H9 (cell line): ENCODE measurements at regions not wholly inside any gene's neighbourhood (a gene's known extent, or its start where the extent isn't known, plus 50 kb on each side); places are given as distances from the start of the nearest gene placed in this dataset.

Experiments
- DNase-seq: peaks from one replicate; pipeline ENCODE4 v3.0.0-alpha.2; 2017
- H2AFZ ChIP-seq: one replicate; pipeline ENCODE4 v1.6.1; 2013; ENCODE audit warnings: mild to moderate bottlenecking, low read length, control low read depth, moderate library complexity
- H2AK5ac ChIP-seq: 2 replicates; pipeline ENCODE4 v1.6.1; 2013; ENCODE audit warnings: low read length, control low read depth, mixed read lengths; ENCODE audit not compliant: insufficient read length
- H2BK120ac ChIP-seq: one replicate; pipeline ENCODE4 v1.6.1; 2013; ENCODE audit warnings: low read depth, mild to moderate bottlenecking, low read length, control low read depth, inconsistent platforms; ENCODE audit not compliant: poor library complexity, severe bottlenecking
- H2BK12ac ChIP-seq: 2 replicates; pipeline ENCODE4 v1.6.1; 2013; ENCODE audit warnings: low read length, control low read depth, mixed read lengths, low read depth; ENCODE audit not compliant: insufficient read length
- H2BK15ac ChIP-seq: 2 replicates; pipeline ENCODE4 v1.6.1; 2013; ENCODE audit warnings: low read depth, low read length, control low read depth
- H2BK20ac ChIP-seq: one replicate; pipeline ENCODE4 v1.6.1; 2013; ENCODE audit warnings: low read depth, mild to moderate bottlenecking, low read length, control low read depth, inconsistent platforms; ENCODE audit not compliant: poor library complexity, severe bottlenecking
- H2BK5ac ChIP-seq: 2 replicates; pipeline ENCODE4 v1.6.1; 2013; ENCODE audit warnings: low read length, control low read depth, mixed read lengths; ENCODE audit not compliant: insufficient read length
- H3K14ac ChIP-seq: 2 replicates; pipeline ENCODE4 v1.6.1; 2013; ENCODE audit warnings: low read length, control low read depth; ENCODE audit not compliant: insufficient read depth
- H3K18ac ChIP-seq: 2 replicates; pipeline ENCODE4 v1.6.1; 2013; ENCODE audit warnings: low read depth, mild to moderate bottlenecking, mixed read lengths, low read length, control low read depth; ENCODE audit not compliant: insufficient read length
- H3K23ac ChIP-seq: 2 replicates; pipeline ENCODE4 v1.6.1; 2013; ENCODE audit warnings: low read length, control low read depth, mixed read lengths, low read depth; ENCODE audit not compliant: insufficient read length
- H3K23me2 ChIP-seq: 2 replicates; pipeline ENCODE4 v1.6.1; 2013; ENCODE audit warnings: low read depth, mild to moderate bottlenecking, mixed read lengths, low read length, control low read depth; ENCODE audit not compliant: insufficient read length, poor library complexity, severe bottlenecking
- H3K27ac ChIP-seq: 2 replicates; pipeline ENCODE4 v1.5.1; 2013; ENCODE audit warnings: low read length, control low read depth, mixed read lengths, low read depth; ENCODE audit not compliant: insufficient read length
- H3K27me3 ChIP-seq: 2 replicates; pipeline ENCODE4 v1.6.1; 2013; ENCODE audit warnings: low read length, control low read depth, inconsistent platforms; ENCODE audit not compliant: insufficient read depth
- H3K4ac ChIP-seq: 2 replicates; pipeline ENCODE4 v1.6.1; 2013; ENCODE audit warnings: low read depth, mild to moderate bottlenecking, control low read depth, inconsistent platforms, low read length, moderate library complexity
- H3K4me1 ChIP-seq: 2 replicates; pipeline ENCODE4 v1.6.1; 2013; ENCODE audit warnings: low read length, control low read depth, inconsistent platforms; ENCODE audit not compliant: insufficient read depth
- H3K4me2 ChIP-seq: 2 replicates; pipeline ENCODE4 v1.6.1; 2013; ENCODE audit warnings: low read length, control low read depth, mixed read lengths; ENCODE audit not compliant: insufficient read length, insufficient read depth
- H3K56ac ChIP-seq: 2 replicates; pipeline ENCODE4 v1.6.1; 2013; ENCODE audit warnings: low read depth, mild to moderate bottlenecking, mixed read lengths, low read length, control low read depth; ENCODE audit not compliant: insufficient read length
- H3K79me1 ChIP-seq: 2 replicates; pipeline ENCODE4 v1.6.1; 2013; ENCODE audit warnings: low read depth, mild to moderate bottlenecking, moderate library complexity, low read length, control low read depth, inconsistent platforms; ENCODE audit not compliant: insufficient read depth, poor library complexity, severe bottlenecking
- H3K79me2 ChIP-seq: 2 replicates; pipeline ENCODE4 v1.6.1; 2013; ENCODE audit warnings: low read length, control low read depth, inconsistent platforms; ENCODE audit not compliant: insufficient read depth
- H3K9ac ChIP-seq: 2 replicates; pipeline ENCODE4 v1.6.1; 2013; ENCODE audit warnings: low read length, control low read depth, mixed read lengths; ENCODE audit not compliant: insufficient read length; ENCODE audit errors: extremely low read depth
- H3K9me3 ChIP-seq: one replicate; pipeline ENCODE4 v1.6.1; 2013; ENCODE audit warnings: low read depth, low read length, inconsistent platforms; ENCODE audit not compliant: control insufficient read depth
- H3T11ph ChIP-seq: one replicate; pipeline ENCODE4 v1.6.1; 2013; ENCODE audit warnings: mild to moderate bottlenecking, low read length, control low read depth, inconsistent platforms
- H4K20me1 ChIP-seq: one replicate; pipeline ENCODE4 v1.6.1; 2013; ENCODE audit not compliant: control insufficient read depth, insufficient read length, insufficient read depth
- H4K5ac ChIP-seq: 2 replicates; pipeline ENCODE4 v1.6.1; 2013; ENCODE audit warnings: low read depth, mild to moderate bottlenecking, mixed read lengths, low read length, control low read depth; ENCODE audit not compliant: insufficient read length
- H4K8ac ChIP-seq: replicated peaks from 2 replicates; pipeline ENCODE4 v1.6.1; 2013; ENCODE audit warnings: low read length, control low read depth, mixed read lengths, low read depth; ENCODE audit not compliant: insufficient read length
- H4K91ac ChIP-seq: 2 replicates; pipeline ENCODE4 v1.6.1; 2013; ENCODE audit warnings: low read depth, mild to moderate bottlenecking, moderate library complexity, mixed read lengths, low read length, control low read depth; ENCODE audit not compliant: insufficient read length
- H3K27ac Mint-ChIP-seq, 3 experiments: 2 replicates in 2 of 3; 3 replicates in 1 of 3; pipeline ENCODE4 v1.8.0; 2020 to 2021; ENCODE audit warnings: mixed read lengths in 3 of 3, mild to moderate bottlenecking in 1 of 3, moderate library complexity in 1 of 3
- H3K27me3 Mint-ChIP-seq: 2 replicates; pipeline ENCODE4 v1.8.0; 2021; ENCODE audit warnings: low read depth, mild to moderate bottlenecking, moderate library complexity, mixed read lengths
- H3K36me3 Mint-ChIP-seq, 3 experiments: 2 replicates in 2 of 3; 3 replicates in 1 of 3; pipeline ENCODE4 v1.8.0; 2020 to 2021; ENCODE audit warnings: low read depth in 3 of 3, mixed read lengths in 3 of 3; ENCODE audit not compliant: insufficient read depth in 1 of 3
- H3K4me1 Mint-ChIP-seq, 2 experiments: 2 replicates each; pipeline ENCODE4 v1.8.0; 2020; ENCODE audit warnings: mixed read lengths in 2 of 2
- H3K4me3 Mint-ChIP-seq, 2 experiments: 2 replicates in 1 of 2; 3 replicates in 1 of 2; pipeline ENCODE4 v1.8.0; 2020 to 2021; ENCODE audit warnings: mild to moderate bottlenecking in 2 of 2, mixed read lengths in 2 of 2, moderate library complexity in 1 of 2
- H3K9me3 Mint-ChIP-seq, 2 experiments: 2 replicates in 1 of 2; 3 replicates in 1 of 2; pipeline ENCODE4 v1.8.0; 2020; ENCODE audit warnings: mild to moderate bottlenecking in 2 of 2, mixed read lengths in 2 of 2, moderate library complexity in 1 of 2
- WGBS: extraction: QIAGEN DNeasy Blood & Tissue Kit; methylation state at CpG from one replicate; pipeline ENCODE4 v1.1.7; 2013; ENCODE audit warnings: missing lambda C conversion rate, low lambda C conversion rate, mixed read lengths; ENCODE audit not compliant: insufficient read length; ENCODE audit errors: extremely low coverage; 5-methylcytosine and 5-hydroxymethylcytosine counted together
- TF ChIP-seq, protein P1 (sequence below): fragments of 200-600 bp; sonication (generic); conservative IDR thresholded peaks from 3 replicates; pipeline ENCODE4 v1.8.0; 2021; ENCODE audit warnings: antibody characterized with exemption, mild to moderate bottlenecking

DNA sequence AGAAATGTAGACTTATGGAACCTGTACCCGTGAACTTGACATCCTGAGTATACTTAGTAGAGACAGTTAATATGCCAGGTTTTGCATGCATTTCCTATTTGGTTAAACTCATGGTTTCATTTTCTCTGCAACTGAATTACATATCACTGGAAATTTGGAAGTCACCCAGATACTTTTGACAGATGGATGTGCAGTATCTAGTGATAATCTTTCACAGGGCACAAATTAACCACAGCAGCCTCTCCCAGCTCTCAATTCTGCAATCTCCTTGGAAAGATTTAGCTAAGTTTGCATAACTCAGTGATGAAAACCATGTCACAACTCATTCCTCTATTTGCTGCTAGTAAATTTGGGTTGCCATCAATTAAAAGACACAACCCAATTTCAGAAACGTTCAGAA lies 162.3 kb upstream of the TPM1 start:
- H4K20me1 ChIP-seq: no peaks in the 10 kb centered on the region
- peaks cover 58 to 76% of the 10 kb centered on the region in 2 experiments for H3K4me1 Mint-ChIP-seq
- no peak overlapping the region for H3K4ac ChIP-seq
- H2BK15ac ChIP-seq: no peak overlapping the region
- H2BK12ac ChIP-seq: no peak overlapping the region
- H3K27ac ChIP-seq: no peak overlapping the region
- no peak overlapping the region for H3K4me2 ChIP-seq
- H3K56ac ChIP-seq: no peak overlapping the region
- H3T11ph ChIP-seq: no peak overlapping the region
- no peak overlapping the region for H3K9ac ChIP-seq
- TF ChIP-seq, protein P1, sequence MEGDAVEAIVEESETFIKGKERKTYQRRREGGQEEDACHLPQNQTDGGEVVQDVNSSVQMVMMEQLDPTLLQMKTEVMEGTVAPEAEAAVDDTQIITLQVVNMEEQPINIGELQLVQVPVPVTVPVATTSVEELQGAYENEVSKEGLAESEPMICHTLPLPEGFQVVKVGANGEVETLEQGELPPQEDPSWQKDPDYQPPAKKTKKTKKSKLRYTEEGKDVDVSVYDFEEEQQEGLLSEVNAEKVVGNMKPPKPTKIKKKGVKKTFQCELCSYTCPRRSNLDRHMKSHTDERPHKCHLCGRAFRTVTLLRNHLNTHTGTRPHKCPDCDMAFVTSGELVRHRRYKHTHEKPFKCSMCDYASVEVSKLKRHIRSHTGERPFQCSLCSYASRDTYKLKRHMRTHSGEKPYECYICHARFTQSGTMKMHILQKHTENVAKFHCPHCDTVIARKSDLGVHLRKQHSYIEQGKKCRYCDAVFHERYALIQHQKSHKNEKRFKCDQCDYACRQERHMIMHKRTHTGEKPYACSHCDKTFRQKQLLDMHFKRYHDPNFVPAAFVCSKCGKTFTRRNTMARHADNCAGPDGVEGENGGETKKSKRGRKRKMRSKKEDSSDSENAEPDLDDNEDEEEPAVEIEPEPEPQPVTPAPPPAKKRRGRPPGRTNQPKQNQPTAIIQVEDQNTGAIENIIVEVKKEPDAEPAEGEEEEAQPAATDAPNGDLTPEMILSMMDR: no peak
- H3K4me3 Mint-ChIP-seq: no peak overlapping the region
- H2AK5ac ChIP-seq: no peak overlapping the region
- no peak overlapping the region for H3K14ac ChIP-seq
- H3K9me3 ChIP-seq: no peaks in the 10 kb centered on the region
- H2BK120ac ChIP-seq: no peak overlapping the region
- H3K27me3 Mint-ChIP-seq: peaks cover 36% of the 10 kb centered on the region
- H4K8ac ChIP-seq: no peak overlapping the region
- no peaks in the 10 kb centered on the region for H3K23me2 ChIP-seq
- H3K27ac Mint-ChIP-seq: no peak overlapping the region
- no peaks in the 10 kb centered on the region for H3K79me2 ChIP-seq
- WGBS: no CpG with 5 or more reads among the region's 2 CpGs
- H3K4me1 ChIP-seq: peaks cover 3% of the 10 kb centered on the region; the same call in 1 of the 2 replicates
- no peak overlapping the region for H2BK5ac ChIP-seq
- no peak overlapping the region for H3K23ac ChIP-seq
- no peaks in the 10 kb centered on the region; a peak in 1 of 5 replicates for H3K9me3 Mint-ChIP-seq
- H3K27me3 ChIP-seq: no peaks in the 10 kb centered on the region
- H3K18ac ChIP-seq: no peak overlapping the region
- peaks cover 0 to 4% (median 0%) of the 10 kb centered on the region in 3 experiments; a peak in 2 of 7 replicates for H3K36me3 Mint-ChIP-seq
- H3K79me1 ChIP-seq: no peaks in the 10 kb centered on the region
- no peak for DNase-seq
- no peak overlapping the region for H2BK20ac ChIP-seq
- no peak overlapping the region for H4K91ac ChIP-seq
- no peak overlapping the region for H2AFZ ChIP-seq
- H4K5ac ChIP-seq: no peak overlapping the region
